HepG2 (cell line): ENCODE measurements at regions not wholly inside any gene's neighbourhood (a gene's known extent, or its start where the extent isn't known, plus 50 kb on each side); places are given as distances from the start of the nearest gene placed in this dataset.
"Not testable (repeated sequence)": the region's sequence is repeated elsewhere in the genome, so short reads cannot be mapped to it uniquely, and the experiment has no call there.

Experiments
- ATAC-seq: fragments of 200-7000 bp; cut with Tn5 transposase; 3 replicates; pipeline ENCODE4 v1.9.1; 2020; ENCODE audit warnings: mild to moderate bottlenecking, moderate library complexity
- BruUV-seq: library from RNA; stranded (reverse); fragments of 400-500 nt; replicated peaks from 2 replicates; lab custom pipeline; 2021; lab: Mats Ljungman, UMichigan
- CTCF ChIA-PET: fragments of 300-600 bp; formaldehyde crosslinking; extraction: SDS; loops from one replicate; lab custom pipeline; 2021; ENCODE audit warnings: low total read pairs, inconsistent platforms, low intra/inter-chr PET ratio; lab: Yijun Ruan, JAX
- POLR2A ChIA-PET: fragments of 350-600 bp; sonication (Branson Sonifier 250); formaldehyde crosslinking; loops from one replicate; lab custom pipeline; 2020; ENCODE audit warnings: antibody characterized with exemption, inconsistent platforms; lab: Yijun Ruan, JAX
- DNase-seq: peaks from one replicate; pipeline ENCODE4 v3.0.0-alpha.2; 2015; ENCODE audit warnings: low spot score
- FAIRE-seq: peaks from 3 replicates; lab custom pipeline; 2011; peaks lifted over from hg19 to GRCh38; lab: Jason Lieb, UNC
- H2AFZ ChIP-seq: one replicate; pipeline ENCODE4 v1.6.1; 2011; ENCODE audit warnings: low read length, inconsistent platforms
- H3K27ac ChIP-seq: fragments of 300-600 bp; 3 replicates; pipeline ENCODE4 v1.8.0; 2011; ENCODE audit warnings: mixed run types, mild to moderate bottlenecking, mixed read lengths, low read length, inconsistent platforms; ENCODE audit not compliant: insufficient read depth; ENCODE audit errors: extremely low read length
- H3K27me3 ChIP-seq, 2 experiments: fragments of 200-600 bp in 1 of 2; 2 replicates in 1 of 2; 3 replicates in 1 of 2; pipeline versions ENCODE4 v1.6.0 to v1.8.0; 2011; ENCODE audit warnings: low read length in 2 of 2, mild to moderate bottlenecking in 2 of 2, moderate library complexity in 2 of 2, inconsistent platforms in 1 of 2; ENCODE audit not compliant: insufficient read depth in 2 of 2, control insufficient read depth in 1 of 2
- H3K36me3 ChIP-seq, 2 experiments: fragments of 200-600 bp in 1 of 2; replicated peaks in 1 of 2; 2 replicates in 1 of 2; 3 replicates in 1 of 2; pipeline versions ENCODE4 v1.5.1 to v1.8.0; 2011; ENCODE audit warnings: low read length in 2 of 2, inconsistent platforms in 1 of 2; ENCODE audit not compliant: insufficient read depth in 2 of 2, control insufficient read depth in 1 of 2
- H3K4me1 ChIP-seq: 2 replicates; pipeline ENCODE4 v1.5.1; 2012; ENCODE audit warnings: low read length, inconsistent platforms; ENCODE audit not compliant: insufficient read depth
- H3K4me2 ChIP-seq: 2 replicates; pipeline ENCODE4 v1.6.0; 2011; ENCODE audit warnings: low read depth, low read length, inconsistent platforms
- H3K4me3 ChIP-seq, 3 experiments: fragments of 200-600 bp in 1 of 3; sonication (generic), shearing (Covaris generic) in 1 of 3; replicated peaks in 1 of 3; 2 replicates each; pipeline ENCODE4 v1.5.1; 2011 to 2016; ENCODE audit warnings: low read length in 3 of 3, inconsistent platforms in 2 of 3, low read depth in 2 of 3, mild to moderate bottlenecking in 2 of 3, control low read depth in 1 of 3, mixed read lengths in 1 of 3; ENCODE audit not compliant: insufficient read depth in 1 of 3
- H3K79me2 ChIP-seq: one replicate; pipeline ENCODE4 v1.6.1; 2011; ENCODE audit warnings: low read length, inconsistent platforms; ENCODE audit not compliant: insufficient read depth
- H3K9ac ChIP-seq: 2 replicates; pipeline ENCODE4 v1.6.0; 2011; ENCODE audit warnings: mild to moderate bottlenecking, low read depth, low read length, inconsistent platforms; ENCODE audit not compliant: insufficient read depth
- H3K9me3 ChIP-seq: 2 replicates; pipeline ENCODE4 v1.5.1; 2012; ENCODE audit warnings: mild to moderate bottlenecking, low read length
- H4K20me1 ChIP-seq: 2 replicates; pipeline ENCODE4 v1.6.0; 2011; ENCODE audit warnings: inconsistent platforms, mild to moderate bottlenecking, low read length, moderate library complexity; ENCODE audit not compliant: insufficient read depth
- AKAP8 ChIP-seq: sonication (generic); formaldehyde crosslinking; IDR thresholded peaks from 2 replicates; pipeline ENCODE4 v1.5.1; 2020; ENCODE audit warnings: mild to moderate bottlenecking, missing genetic modification reagents
- ARID5B ChIP-seq: IDR thresholded peaks from 2 replicates; pipeline ENCODE4 v1.4.0; 2020; ENCODE audit warnings: mild to moderate bottlenecking, missing genetic modification reagents
- CEBPG ChIP-seq: IDR thresholded peaks from 2 replicates; pipeline ENCODE4 v1.6.1; 2016
- EP300 ChIP-seq, 3 experiments: sonication (generic) in 1 of 3; formaldehyde crosslinking in 1 of 3; IDR thresholded peaks; 2 replicates each; pipeline versions ENCODE4 v1.5.1 to v1.6.1; 2011 to 2020; ENCODE audit warnings: low read depth in 2 of 3, low read length in 2 of 3, borderline replicate concordance in 1 of 3, improper control_type of control experiment in 1 of 3, mild to moderate bottlenecking in 1 of 3, missing genetic modification reagents in 1 of 3, moderate library complexity in 1 of 3
- ETS1 ChIP-seq: sonication (generic); formaldehyde crosslinking; IDR thresholded peaks from 2 replicates; pipeline ENCODE4 v1.4.0; 2020; ENCODE audit warnings: missing genetic modification reagents
- FOXP1 ChIP-seq, 2 experiments: fragments of 450-650 bp in 1 of 2; IDR thresholded peaks; 2 replicates each; pipeline ENCODE4 v1.6.1; 2017 to 2018; ENCODE audit warnings: antibody characterized with exemption in 1 of 2
- HES4 ChIP-seq: sonication (generic); formaldehyde crosslinking; IDR thresholded peaks from 2 replicates; pipeline ENCODE4 v1.9.0; 2021; ENCODE audit warnings: mild to moderate bottlenecking, missing genetic modification reagents, borderline replicate concordance
- HMG20A ChIP-seq: IDR thresholded peaks from 2 replicates; pipeline ENCODE4 v1.6.1; 2016; ENCODE audit warnings: borderline replicate concordance
- PAX8 ChIP-seq: sonication (generic); formaldehyde crosslinking; IDR thresholded peaks from 2 replicates; pipeline ENCODE4 v1.8.0; 2022; ENCODE audit warnings: mild to moderate bottlenecking, missing genetic modification reagents, borderline replicate concordance
- SOX5 ChIP-seq: IDR thresholded peaks from 2 replicates; pipeline ENCODE4 v1.6.1; 2016; ENCODE audit warnings: borderline replicate concordance
- ZNF343 ChIP-seq: sonication (generic); formaldehyde crosslinking; IDR thresholded peaks from 2 replicates; pipeline ENCODE4 v1.4.0; 2020; ENCODE audit warnings: mild to moderate bottlenecking, missing genetic modification reagents
- ZNF362 ChIP-seq: sonication (generic); formaldehyde crosslinking; IDR thresholded peaks from 2 replicates; pipeline ENCODE4 v1.4.0; 2020; ENCODE audit warnings: missing genetic modification reagents, mild to moderate bottlenecking, borderline replicate concordance
- WGBS: methylation state at CpG from one replicate; pipeline ENCODE4 v1.1.6; 2017; ENCODE audit warnings: low lambda C conversion rate; 5-methylcytosine and 5-hydroxymethylcytosine counted together
- in situ Hi-C: cut with HindIII; loops from 2 replicates; pipeline ENCODE4 v1.10.0; 2017; ENCODE audit warnings: low pct_unique_long_range_greater_than_20kb; ENCODE audit not compliant: extremely low pct_ligation_motif_present
- intact Hi-C: fragments of 100-400 bp; cut with micrococcal nuclease; formaldehyde crosslinking; loops from one replicate; pipeline ENCODE4 v1.10.0; 2022; ENCODE audit not compliant: unreplicated experiment
- TF ChIP-seq, protein P1 (sequence below): IDR thresholded peaks from 2 replicates; pipeline ENCODE4 v1.6.1; 2016; ENCODE audit warnings: missing compliant biosample characterization, missing genetic modification reagents, borderline replicate concordance

DNA sequence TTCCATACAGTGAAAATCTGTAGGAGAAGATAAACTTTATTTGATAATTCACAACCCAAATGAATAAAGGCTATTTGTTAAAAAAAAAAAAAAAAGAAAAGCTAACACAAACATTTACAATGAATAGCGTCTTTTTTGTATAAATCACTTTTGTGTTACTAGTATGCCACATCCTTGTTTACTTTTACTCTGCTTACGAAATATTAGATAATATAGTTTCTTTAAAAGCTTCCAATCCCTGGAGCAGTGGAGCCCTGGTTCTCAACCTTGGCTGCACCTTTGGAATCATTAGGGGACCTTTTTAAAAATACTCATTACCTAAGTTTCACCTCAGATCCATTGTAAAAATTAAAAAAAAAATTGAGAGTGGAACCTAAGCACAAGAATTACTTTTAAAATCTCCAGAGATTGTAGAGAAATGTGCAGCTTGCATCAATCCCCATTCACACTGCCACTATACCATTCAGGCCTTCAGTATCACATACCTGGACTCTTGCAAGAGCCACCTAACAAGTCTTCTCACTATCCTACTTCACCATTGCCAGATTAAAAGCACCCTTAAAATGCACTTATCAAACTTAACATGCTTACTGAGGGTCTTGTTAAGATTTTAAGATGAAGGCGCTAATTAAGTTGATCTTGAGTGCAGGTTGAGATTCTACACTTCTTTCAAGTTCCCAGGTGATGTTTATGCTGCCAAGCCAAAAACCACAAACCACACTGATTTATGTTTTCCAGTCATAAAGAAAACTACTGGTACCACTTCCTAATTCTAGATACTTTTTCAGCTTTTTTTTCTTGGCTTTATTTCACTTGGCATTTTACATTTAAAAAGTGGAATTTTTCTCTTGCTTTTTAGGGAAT is 59.7 kb upstream of the ZC3H15 start (continued):
- TF ChIP-seq ARID5B (CRISPR knock-in tag), result peak; percentile 66
- TF ChIP-seq PAX8 (CRISPR knock-in tag), result no peak
- TF ChIP-seq AKAP8, result no peak
- peak in 1 of 2 experiments; percentile 39; a peak in 1 of 4 replicates for TF ChIP-seq EP300 (IDR thresholded peaks at IDR 0.05; ENCODE audit: low read depth in 2 of 2, low read length in 2 of 2)
- no peak for TF ChIP-seq EP300 (CRISPR knock-in tag; IDR thresholded peaks at IDR 0.05; ENCODE audit: borderline replicate concordance)
- TF ChIP-seq CEBPG (CRISPR knock-in tag), result peak; percentile 41; the same call in 1 of the 2 replicates
- peak; percentile 39; the same call in 1 of the 2 replicates for TF ChIP-seq SOX5 (CRISPR knock-in tag)
- TF ChIP-seq FOXP1 (IDR thresholded peaks at IDR 0.05), result no peak
- TF ChIP-seq FOXP1 (CRISPR knock-in tag; IDR thresholded peaks at IDR 0.05), result peak; percentile 10; the same call in 1 of the 2 replicates
- no peak for TF ChIP-seq ZNF343
- TF ChIP-seq HES4 (CRISPR knock-in tag), result no peak
- peak; percentile 45; the same call in 1 of the 2 replicates for TF ChIP-seq HMG20A (CRISPR knock-in tag)
- TF ChIP-seq, protein P1, sequence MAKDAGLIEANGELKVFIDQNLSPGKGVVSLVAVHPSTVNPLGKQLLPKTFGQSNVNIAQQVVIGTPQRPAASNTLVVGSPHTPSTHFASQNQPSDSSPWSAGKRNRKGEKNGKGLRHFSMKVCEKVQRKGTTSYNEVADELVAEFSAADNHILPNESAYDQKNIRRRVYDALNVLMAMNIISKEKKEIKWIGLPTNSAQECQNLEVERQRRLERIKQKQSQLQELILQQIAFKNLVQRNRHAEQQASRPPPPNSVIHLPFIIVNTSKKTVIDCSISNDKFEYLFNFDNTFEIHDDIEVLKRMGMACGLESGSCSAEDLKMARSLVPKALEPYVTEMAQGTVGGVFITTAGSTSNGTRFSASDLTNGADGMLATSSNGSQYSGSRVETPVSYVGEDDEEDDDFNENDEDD (CRISPR knock-in tag), result no peak
- no peak for TF ChIP-seq ETS1
- peak; percentile 64; the same call in 1 of the 2 replicates for TF ChIP-seq ZNF362 (CRISPR knock-in tag)

- ATAC-seq, H3K4me3 ChIP-seq, H3K9me3 ChIP-seq, H3K27ac ChIP-seq, intact Hi-C loops, CTCF ChIA-PET, FAIRE-seq, H3K4me2 ChIP-seq, H3K36me3 ChIP-seq, DNase-seq, H3K79me2 ChIP-seq, H2AFZ ChIP-seq, H4K20me1 ChIP-seq, H3K9ac ChIP-seq, POLR2A ChIA-PET, BruUV-seq, in situ Hi-C loops, H3K27me3 ChIP-seq: not testable (repeated sequence)
- H3K4me1 ChIP-seq, result peaks cover 22% of the 10 kb centered on the region
- WGBS, result 97% methylated on average over 3 of the region's 3 CpGs
Observed at GRCh38 chr2:186427017-186427350, 59.1 kb upstream of the ZC3H15 start.
